Pulmonary artery endothelial cell (primary cell): ENCODE measurements at regions not wholly inside any gene's neighbourhood (a gene's known extent, or its start where the extent isn't known, plus 50 kb on each side); places are given as distances from the start of the nearest gene placed in this dataset.

ENCODE experiments used
- DNase-seq: peaks from one replicate; pipeline ENCODE4 v3.0.0-alpha.2; 2011; ENCODE audit warnings: low read depth, low spot score

DNA sequence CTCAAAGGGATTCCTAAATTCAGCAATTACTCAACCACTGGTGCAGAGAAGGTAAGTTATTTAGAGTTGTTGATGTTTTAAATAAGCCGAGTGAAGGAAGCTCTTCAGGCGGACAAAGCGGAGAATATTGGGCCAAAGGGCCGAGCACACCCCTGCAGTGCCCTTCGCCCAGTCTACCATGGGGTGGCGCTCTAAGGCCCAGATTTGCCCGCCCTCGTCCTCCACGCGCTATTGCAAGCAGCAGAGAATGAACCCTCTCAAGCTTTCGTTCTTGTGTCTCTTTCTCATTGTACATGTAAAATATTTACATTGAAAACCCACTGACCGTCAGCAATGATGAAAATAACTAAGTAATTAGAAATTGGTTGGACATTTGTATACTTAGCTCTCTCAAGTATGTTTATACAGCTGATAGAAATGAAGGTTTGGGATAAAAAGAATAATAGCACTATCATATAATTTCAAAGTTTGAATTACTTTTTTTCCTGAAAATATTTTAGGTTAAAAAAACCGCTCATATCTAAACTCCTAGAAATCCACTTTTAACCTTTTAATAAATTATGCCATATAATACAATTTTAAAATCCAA lies 195.0 kb upstream of the CEP162 start:
- DNase-seq, result peak; percentile 17

DNA sequence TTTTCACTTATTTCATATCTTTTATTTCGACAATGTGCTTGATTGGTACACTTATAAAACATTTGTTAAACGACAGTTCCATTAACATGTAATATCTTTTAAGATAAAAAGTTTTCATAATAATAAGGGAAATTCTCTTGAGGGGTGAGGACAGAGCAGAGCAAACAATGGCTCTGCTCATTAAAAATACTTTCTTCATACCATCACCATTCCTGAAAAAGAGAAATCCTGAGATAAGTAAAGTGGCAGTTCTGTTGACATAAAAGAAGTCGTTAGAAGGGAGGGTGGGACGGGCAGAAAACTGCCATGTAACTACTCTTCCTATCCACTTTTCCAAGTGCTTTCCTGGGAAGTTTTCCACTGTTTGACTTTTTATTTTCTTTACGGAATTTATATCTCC lies 193.6 kb upstream of the CEP162 start:
- no peak for DNase-seq

GRCh38 chr6:84417260-84417659 lies 189.8 kb upstream of the CEP162 start:
- no peak for DNase-seq

GRCh38 chr6:84416043-84416657 lies 188.7 kb upstream of the CEP162 start:
- no peak for DNase-seq

GRCh38 chr6:84415517-84415916 lies 188.1 kb upstream of the CEP162 start:
- no peak for DNase-seq

DNA sequence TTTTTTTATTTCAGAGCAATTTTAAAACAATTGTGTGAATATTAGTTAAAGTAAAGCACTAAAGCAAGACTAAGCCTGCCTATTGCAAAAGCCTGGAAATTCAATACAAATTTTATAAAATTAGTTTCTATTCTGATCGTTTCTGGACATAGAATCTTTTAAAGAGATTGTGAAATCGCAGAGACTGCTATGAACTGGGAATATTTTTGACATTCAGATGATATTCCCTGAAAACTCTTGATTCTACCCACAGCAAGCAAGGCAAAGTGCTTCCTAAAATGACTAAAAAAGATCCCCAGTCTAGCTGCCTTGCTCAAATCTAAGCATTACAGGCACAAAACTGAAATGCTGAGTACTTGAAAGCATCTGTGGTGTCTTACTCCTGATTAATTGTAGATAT lies 187.6 kb upstream of the CEP162 start:
- DNase-seq, result no peak

DNA sequence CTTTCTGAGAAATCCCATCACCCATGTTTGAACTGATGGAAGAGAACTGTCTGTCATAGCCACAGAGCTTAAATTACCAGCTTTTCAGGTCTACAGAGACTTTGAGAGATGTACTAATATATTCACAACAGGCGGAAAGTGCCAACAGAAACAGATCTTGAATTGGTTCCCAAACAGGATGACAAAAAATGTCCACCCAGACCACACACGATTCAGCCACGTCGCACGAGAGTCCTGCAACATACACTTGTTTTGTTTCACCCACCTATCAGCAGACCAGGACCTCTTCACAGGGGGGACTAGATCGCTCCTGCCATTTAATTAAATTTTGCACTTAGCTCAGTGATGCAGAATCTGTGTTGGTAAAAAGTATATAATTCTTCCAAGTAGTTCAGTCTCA lies 187.1 kb upstream of the CEP162 start:
- DNase-seq, result no peak

- DNase-seq, result no peak
Observed at GRCh38 chr6:84411060-84411629, 183.7 kb upstream of the CEP162 start.

DNA sequence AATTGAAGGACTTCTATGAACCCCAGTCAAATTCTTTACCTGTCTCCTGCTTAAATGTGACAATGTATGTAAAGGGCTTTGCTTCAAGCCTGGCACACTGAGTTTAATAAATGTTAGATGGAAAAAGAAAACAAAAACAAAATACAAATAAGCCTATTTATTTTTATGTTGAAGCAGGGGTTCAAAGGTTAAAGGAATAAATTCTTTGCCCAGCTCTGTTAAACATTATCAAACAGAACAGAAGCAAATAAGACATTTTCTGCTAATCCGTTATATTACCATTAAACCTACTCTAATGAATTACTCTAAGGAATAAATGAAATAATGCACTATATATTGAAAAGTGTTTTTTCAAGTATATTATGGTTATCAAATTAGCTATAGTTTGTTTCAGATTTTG lies 182.5 kb upstream of the CEP162 start:
- no peak for DNase-seq

DNA sequence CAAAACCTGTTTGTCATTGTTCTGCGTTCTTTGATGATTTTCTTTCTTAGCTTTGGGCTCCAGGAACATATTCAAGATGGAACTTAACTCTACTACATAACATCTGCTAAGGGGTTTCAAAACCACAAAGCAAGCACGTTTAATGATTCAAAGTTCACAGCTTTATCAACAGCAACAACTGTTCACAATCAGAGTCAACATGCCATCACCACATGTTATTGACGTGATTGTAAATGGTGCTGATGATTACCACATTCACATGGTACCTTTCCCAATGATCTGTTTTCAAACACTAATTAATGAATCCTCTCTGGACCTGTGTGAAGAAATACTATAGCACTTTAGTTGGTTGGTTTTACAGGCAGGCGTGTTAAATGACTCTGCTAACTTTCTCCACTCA lies 180.6 kb upstream of the CEP162 start:
- no peak for DNase-seq

DNA sequence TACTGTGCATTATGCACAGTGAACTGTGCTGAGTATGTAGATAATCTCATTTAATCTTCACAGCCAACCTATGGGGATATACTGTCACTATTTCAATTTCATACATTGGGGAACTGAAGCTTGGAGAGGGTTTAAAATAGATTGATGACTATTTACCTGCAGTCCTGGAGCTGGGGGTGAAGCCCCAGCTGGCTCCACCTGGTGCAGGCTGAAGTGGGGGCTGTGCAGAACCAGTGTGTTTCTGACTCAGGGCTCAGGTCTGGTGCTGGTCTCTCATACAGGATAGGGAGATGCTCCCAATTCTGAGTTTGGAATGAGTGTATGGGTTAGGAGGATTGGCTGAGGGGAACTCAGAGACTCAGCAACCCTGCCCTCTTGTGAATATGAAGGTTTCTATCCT lies 176.1 kb upstream of the CEP162 start:
- DNase-seq, result no peak

DNA sequence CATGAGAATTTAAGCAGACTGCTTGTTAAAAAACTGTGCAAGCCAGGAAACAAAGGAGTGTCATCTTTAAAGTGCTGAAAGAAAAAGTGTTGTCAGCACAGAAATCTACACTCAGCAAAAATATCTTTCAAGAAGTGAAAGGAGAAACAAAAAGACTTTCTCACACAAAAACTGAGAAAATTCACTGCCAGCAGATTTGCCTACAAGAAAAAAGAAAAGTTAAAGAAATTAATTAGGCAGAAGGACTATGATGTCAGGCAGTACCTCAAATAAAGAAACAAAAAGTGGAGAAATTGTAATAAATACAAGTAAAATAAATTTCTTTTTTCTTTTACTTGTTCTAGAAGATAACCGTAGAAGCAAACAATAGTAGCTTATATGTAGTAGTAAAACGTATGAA lies 171.6 kb upstream of the CEP162 start:
- no peak for DNase-seq

DNA sequence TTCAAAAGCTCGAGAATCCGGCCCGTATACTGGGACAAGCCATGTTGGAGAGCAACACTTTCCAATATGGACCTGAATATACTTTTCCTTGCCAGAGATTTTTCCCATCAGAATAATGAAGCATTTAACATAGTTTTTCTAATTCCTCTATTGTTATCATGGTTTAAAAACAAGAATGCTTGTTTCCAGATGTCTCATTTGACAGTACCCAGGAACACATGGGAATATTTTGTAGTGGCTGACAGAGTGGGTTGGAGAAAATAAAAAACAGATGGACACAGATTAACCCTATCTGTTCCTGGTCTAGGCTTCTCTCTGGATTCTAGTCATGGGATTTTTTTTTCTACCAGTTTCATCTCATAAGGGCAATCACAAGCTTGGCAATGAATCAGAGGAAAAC lies 164.8 kb upstream of the CEP162 start:
- DNase-seq, result no peak

DNA sequence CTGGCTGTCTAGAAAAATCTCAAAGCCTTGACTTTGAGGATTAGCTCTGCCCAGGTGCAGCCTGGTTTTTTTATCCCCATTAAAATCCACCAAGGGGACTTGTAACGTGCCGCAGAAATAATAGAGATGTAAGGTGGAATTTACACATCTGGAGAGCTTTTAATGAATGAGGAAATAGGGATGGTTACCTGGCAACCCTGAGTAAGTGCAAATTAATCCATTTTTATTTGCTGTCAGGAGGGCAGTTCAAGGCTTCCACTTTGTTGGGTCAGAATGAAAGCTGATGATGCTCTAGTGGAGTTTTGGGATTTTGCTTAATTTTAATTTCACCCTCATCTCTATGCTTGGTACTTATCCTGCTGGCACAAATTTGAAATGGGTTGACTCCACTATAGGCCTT lies 163.4 kb upstream of the CEP162 start:
- DNase-seq, result no peak

- no peak for DNase-seq
Observed at GRCh38 chr6:84390334-84390733, 162.9 kb upstream of the CEP162 start.

GRCh38 chr6:84379142-84379541 lies 151.7 kb upstream of the CEP162 start:
- no peak for DNase-seq

DNA sequence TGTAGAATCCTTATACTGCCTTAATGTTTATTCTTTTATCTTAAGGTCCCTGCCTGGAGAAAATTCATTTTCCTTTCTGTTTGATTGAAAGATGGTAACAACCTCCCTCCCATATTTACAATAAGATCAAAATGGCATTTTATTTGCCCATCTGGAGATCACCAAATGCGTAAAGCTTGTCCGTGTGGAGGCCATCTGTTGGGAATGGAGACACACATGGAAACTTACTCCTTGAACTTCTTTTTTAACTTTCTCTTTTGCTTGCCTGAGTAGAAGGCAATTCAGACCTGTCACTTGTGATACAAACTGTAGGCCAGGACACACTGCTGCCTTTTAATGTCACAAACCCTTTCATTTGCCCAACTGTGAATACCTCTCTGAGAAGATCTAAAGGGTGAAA lies 144.8 kb upstream of the CEP162 start:
- no peak for DNase-seq

DNA sequence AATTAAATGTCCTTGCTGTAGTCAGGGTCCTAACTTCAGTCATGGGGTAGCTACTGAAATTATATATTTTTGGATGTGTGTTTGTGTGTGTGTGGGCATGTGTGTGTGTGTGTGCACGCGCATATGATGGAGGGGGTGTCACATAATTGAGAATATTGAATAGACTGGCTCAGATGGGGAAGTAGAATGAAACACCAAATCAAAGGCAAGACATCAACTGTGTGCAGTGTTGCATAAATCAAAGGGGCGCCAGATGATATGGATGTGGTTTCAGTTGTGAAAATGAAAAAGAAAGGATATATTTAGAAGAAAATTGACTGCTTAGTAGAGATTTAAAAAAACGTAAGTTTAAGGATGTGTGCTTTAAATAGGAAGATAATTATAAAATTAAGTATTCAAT lies 144.2 kb upstream of the CEP162 start:
- no peak for DNase-seq

- DNase-seq, result no peak
Observed at GRCh38 chr6:84362193-84362821, 134.9 kb upstream of the CEP162 start.

DNA sequence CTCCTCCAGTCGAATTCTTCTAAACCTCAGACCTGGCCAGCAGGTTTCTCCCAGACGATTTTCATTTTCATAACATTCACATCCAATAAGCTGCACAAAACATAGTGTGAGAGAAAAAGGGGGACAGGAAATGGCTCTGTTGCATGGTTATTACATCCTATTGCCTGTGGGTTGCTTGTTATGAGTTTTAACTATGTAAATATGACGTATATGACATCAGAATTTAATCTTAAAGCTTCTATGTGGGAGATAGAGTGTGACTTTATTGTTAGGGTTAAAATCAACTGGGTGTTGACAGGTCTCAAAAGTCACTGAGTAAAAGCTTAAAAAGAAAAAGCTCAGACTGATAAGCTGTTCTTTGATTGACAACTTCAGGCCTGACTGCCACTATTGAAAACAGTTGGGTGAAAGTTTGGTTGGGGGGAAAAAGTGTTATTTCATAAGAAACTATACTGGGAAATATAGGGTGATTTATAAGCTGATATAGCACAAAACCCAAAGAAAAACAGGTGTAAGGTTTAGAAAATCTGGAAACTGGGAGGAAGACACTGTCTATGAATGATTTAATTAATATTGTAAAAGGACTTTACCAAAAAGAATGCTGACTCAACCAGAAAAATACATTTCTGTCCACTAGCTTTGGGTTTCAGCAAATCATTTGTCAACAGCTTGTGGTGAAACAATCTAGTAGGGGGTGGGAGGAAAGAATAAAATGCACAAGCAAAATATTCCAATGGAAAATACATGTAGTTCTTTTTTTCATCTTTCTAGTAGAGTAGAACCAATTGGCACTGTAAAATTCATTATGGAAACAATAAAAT lies 134.1 kb upstream of the CEP162 start:
- DNase-seq, result no peak

- no peak for DNase-seq
Observed at GRCh38 chr6:84360039-84360438, 132.6 kb upstream of the CEP162 start.

DNA sequence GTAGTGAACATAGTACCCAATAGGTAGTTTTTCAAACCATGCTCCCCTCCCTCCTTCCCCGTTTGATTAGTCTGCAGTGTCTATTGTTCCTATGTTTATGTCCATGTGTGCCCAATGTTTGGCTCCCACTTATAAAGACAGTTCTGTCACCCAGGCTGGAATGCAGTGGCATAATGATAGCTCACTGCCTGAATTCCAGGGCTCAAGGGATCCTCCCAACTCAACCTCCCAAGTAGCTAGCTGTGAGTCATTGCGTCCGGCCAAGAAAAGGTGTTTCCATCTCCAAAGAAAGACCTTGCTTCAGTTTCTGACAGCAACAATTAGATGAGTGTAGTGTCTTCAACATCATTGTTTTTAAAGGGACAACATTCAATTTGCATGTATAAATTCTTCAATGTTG lies 131.1 kb upstream of the CEP162 start:
- DNase-seq, result no peak
